MM.1S (cell line): ENCODE measurements at regions not wholly inside any gene's neighbourhood (a gene's known extent, or its start where the extent isn't known, plus 50 kb on each side); places are given as distances from the start of the nearest gene placed in this dataset.

Source experiments
- DNase-seq: peaks from one replicate; pipeline ENCODE4 v3.0.0-alpha.2; 2015
- H2AFZ ChIP-seq: fragments of 300-600 bp; sonication (generic); 2 replicates; pipeline ENCODE4 v1.6.0; 2016; ENCODE audit warnings: antibody characterized with exemption, low read length
- H3F3A ChIP-seq: fragments of 300-600 bp; sonication (generic); 2 replicates; pipeline ENCODE4 v1.6.1; 2016; ENCODE audit warnings: mild to moderate bottlenecking, antibody characterized with exemption, low read length, moderate library complexity, mixed read lengths; ENCODE audit not compliant: insufficient read depth
- H3K27ac ChIP-seq: fragments of 300-600 bp; sonication (generic); 2 replicates; pipeline ENCODE4 v1.5.1; 2016; ENCODE audit warnings: mild to moderate bottlenecking, low read length
- H3K27me3 ChIP-seq: fragments of 300-600 bp; sonication (generic); replicated peaks from 2 replicates; pipeline ENCODE4 v1.6.0; 2016; ENCODE audit warnings: low read length; ENCODE audit not compliant: insufficient read depth
- H3K36me3 ChIP-seq: fragments of 300-600 bp; sonication (generic); replicated peaks from 2 replicates; pipeline ENCODE4 v1.6.1; 2016; ENCODE audit warnings: mild to moderate bottlenecking, low read length, mixed read lengths; ENCODE audit not compliant: insufficient read depth
- H3K4me1 ChIP-seq: fragments of 300-600 bp; sonication (generic); 2 replicates; pipeline ENCODE4 v1.6.1; 2016; ENCODE audit warnings: low read length, mixed read lengths
- H3K4me2 ChIP-seq: fragments of 300-600 bp; sonication (generic); 2 replicates; pipeline ENCODE4 v1.6.0; 2016; ENCODE audit warnings: low read depth, low read length
- H3K4me3 ChIP-seq: fragments of 300-600 bp; sonication (generic); 2 replicates; pipeline ENCODE4 v1.5.1; 2016; ENCODE audit warnings: low read length, mixed read lengths
- H3K79me2 ChIP-seq: fragments of 300-600 bp; sonication (generic); 2 replicates; pipeline ENCODE4 v1.6.1; 2016; ENCODE audit warnings: mixed run types, low read length, mixed read lengths
- H3K9ac ChIP-seq: fragments of 300-600 bp; sonication (generic); 2 replicates; pipeline ENCODE4 v1.6.1; 2016; ENCODE audit warnings: low read length, mixed read lengths
- H3K9me2 ChIP-seq: fragments of 300-600 bp; sonication (generic); replicated peaks from 2 replicates; pipeline ENCODE4 v1.6.1; 2016; ENCODE audit warnings: mild to moderate bottlenecking, low read length, mixed read lengths; ENCODE audit not compliant: insufficient read depth
- H3K9me3 ChIP-seq: fragments of 300-600 bp; sonication (generic); replicated peaks from 2 replicates; pipeline ENCODE4 v1.6.1; 2016; ENCODE audit warnings: mild to moderate bottlenecking, low read length, mixed read lengths; ENCODE audit not compliant: insufficient read depth
- H4K20me1 ChIP-seq: fragments of 300-600 bp; sonication (generic); 2 replicates; pipeline ENCODE4 v1.6.1; 2016; ENCODE audit warnings: mild to moderate bottlenecking, low read length, moderate library complexity, mixed read lengths; ENCODE audit not compliant: insufficient read depth
- EZH2 ChIP-seq: fragments of 300-600 bp; sonication (generic); optimal IDR thresholded peaks from 2 replicates; pipeline ENCODE3; 2017; ENCODE audit warnings: low read depth, mild to moderate bottlenecking, antibody characterized with exemption, low read length, mixed read lengths
- EZH2phosphoT487 ChIP-seq: fragments of 300-600 bp; sonication (generic); IDR thresholded peaks from 2 replicates; pipeline ENCODE4 v1.6.1; 2018; ENCODE audit warnings: antibody characterized with exemption, low read length
- TF ChIP-seq, protein P1 (sequence below): fragments of 300-600 bp; sonication (generic); IDR thresholded peaks from 2 replicates; pipeline ENCODE4 v1.5.1; 2016; ENCODE audit warnings: antibody characterized with exemption, low read length, mixed read lengths

DNA sequence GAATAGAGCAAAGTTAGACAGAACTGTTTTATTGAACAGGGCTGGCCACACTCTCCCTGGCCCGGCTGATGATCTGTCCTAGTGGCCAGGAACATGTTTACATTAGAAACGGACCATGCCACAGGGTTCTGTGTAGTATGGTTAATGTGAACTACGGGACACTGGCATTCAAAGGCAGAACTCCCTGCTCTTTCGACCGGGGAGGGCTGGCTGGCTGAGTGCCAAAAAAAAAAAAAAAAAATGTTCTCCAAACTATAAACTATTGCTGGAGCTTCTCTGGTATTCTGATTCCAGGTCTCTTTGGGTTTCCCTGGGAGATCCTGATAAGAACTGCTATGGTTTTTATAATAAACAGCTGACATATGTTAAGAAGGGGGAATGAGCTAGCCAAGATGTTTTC, 1262.6 kb upstream of the SORCS1 start:
- Histone ChIP-seq H3K9me3 (no peaks in the 10 kb centered on the region), H3K9ac (no peak overlapping the region), H3F3A (no peaks in the 10 kb centered on the region), H3K27ac (no peak overlapping the region), H3K9me2 (no peaks in the 10 kb centered on the region), H3K79me2 (no peaks in the 10 kb centered on the region), H3K4me2 (no peak overlapping the region), H3K4me3 (no peak overlapping the region), H2AFZ (no peak overlapping the region), H3K36me3 (no peaks in the 10 kb centered on the region), H4K20me1 (no peaks in the 10 kb centered on the region), H3K27me3 (no peaks in the 10 kb centered on the region), H3K4me1 (no peaks in the 10 kb centered on the region)
- DNase-seq: no peak
- TF ChIP-seq EZH2: no peak
- TF ChIP-seq EZH2phosphoT487: no peak
- TF ChIP-seq, protein P1, sequence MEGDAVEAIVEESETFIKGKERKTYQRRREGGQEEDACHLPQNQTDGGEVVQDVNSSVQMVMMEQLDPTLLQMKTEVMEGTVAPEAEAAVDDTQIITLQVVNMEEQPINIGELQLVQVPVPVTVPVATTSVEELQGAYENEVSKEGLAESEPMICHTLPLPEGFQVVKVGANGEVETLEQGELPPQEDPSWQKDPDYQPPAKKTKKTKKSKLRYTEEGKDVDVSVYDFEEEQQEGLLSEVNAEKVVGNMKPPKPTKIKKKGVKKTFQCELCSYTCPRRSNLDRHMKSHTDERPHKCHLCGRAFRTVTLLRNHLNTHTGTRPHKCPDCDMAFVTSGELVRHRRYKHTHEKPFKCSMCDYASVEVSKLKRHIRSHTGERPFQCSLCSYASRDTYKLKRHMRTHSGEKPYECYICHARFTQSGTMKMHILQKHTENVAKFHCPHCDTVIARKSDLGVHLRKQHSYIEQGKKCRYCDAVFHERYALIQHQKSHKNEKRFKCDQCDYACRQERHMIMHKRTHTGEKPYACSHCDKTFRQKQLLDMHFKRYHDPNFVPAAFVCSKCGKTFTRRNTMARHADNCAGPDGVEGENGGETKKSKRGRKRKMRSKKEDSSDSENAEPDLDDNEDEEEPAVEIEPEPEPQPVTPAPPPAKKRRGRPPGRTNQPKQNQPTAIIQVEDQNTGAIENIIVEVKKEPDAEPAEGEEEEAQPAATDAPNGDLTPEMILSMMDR: no peak

DNA sequence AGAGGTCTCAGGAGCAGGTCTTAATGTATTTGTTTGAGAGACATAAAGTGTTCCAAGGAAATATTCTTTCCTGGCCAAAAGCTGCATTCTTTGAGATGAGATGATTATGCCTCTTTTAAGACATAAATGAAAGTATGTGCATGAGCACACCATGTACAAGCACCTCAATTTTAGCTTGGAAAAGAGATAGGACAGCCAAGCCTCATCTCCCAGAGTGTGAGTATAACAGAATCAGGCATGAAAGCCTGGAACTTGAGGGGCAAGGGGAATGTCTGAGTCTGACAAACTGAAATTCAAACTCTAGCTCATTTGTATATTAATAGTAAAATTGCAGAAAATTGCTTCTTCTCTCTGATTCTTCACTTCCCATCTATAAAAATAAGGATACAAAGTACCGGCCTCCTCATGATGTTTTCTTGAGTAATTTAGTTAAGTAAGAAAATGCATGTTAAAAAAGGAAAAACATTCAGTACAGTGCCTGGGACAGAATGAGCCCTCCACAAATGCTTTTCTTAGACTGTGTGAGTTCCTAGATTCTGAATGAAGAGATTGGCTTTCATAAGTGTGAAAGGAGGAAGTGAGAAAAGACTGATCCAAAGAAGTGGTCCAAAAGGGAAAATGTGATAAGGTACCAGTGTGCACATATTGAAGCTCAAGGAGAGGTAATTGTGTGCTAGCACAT, 1260.9 kb upstream of the SORCS1 start:
- H4K20me1 ChIP-seq: no peaks in the 10 kb centered on the region
- H3K4me3 ChIP-seq: no peak overlapping the region
- no peaks in the 10 kb centered on the region for H3K9me2 ChIP-seq
- H3K4me1 ChIP-seq: no peaks in the 10 kb centered on the region
- no peak overlapping the region for H3K27ac ChIP-seq
- H2AFZ ChIP-seq: no peak overlapping the region
- H3F3A ChIP-seq: no peaks in the 10 kb centered on the region
- H3K27me3 ChIP-seq: no peaks in the 10 kb centered on the region
- H3K79me2 ChIP-seq: no peaks in the 10 kb centered on the region
- TF ChIP-seq, protein P1: no peak
- TF ChIP-seq EZH2phosphoT487: no peak
- H3K9me3 ChIP-seq: no peaks in the 10 kb centered on the region
- no peaks in the 10 kb centered on the region for H3K36me3 ChIP-seq
- no peak for DNase-seq
- no peak overlapping the region for H3K4me2 ChIP-seq
- no peak overlapping the region for H3K9ac ChIP-seq

DNA sequence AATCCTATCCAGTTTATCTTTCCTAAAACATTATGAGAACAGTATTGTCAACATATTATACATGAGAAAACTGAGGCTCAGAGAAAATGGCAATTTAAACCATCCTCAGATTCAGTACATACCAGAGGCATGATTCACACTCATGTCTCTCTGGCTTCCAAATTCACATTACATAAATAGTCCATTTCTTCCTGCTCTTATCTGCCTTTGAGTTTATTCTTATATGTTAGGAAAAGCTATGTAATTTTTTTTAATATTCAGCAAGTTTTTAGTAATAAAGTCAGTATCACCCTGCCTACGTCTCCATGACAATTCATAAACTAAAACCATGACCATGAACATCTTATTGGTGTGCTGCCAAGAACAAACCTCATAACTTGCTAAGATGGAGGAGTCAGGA, 1260.2 kb upstream of the SORCS1 start:
- H3K27me3 ChIP-seq: no peaks in the 10 kb centered on the region
- TF ChIP-seq EZH2 (no peak), EZH2phosphoT487 (no peak)
- no peaks in the 10 kb centered on the region for H3K4me1 ChIP-seq
- no peak overlapping the region for H3K27ac ChIP-seq
- no peaks in the 10 kb centered on the region for H3K36me3 ChIP-seq
- no peaks in the 10 kb centered on the region for H3K79me2 ChIP-seq
- no peak overlapping the region for H2AFZ ChIP-seq
- no peak overlapping the region for H3K4me2 ChIP-seq
- no peak overlapping the region for H3K9ac ChIP-seq
- H3F3A ChIP-seq: no peaks in the 10 kb centered on the region
- no peak for DNase-seq
- no peaks in the 10 kb centered on the region for H4K20me1 ChIP-seq
- H3K9me2 ChIP-seq: no peaks in the 10 kb centered on the region
- no peaks in the 10 kb centered on the region for H3K9me3 ChIP-seq
- no peak overlapping the region for H3K4me3 ChIP-seq

DNA sequence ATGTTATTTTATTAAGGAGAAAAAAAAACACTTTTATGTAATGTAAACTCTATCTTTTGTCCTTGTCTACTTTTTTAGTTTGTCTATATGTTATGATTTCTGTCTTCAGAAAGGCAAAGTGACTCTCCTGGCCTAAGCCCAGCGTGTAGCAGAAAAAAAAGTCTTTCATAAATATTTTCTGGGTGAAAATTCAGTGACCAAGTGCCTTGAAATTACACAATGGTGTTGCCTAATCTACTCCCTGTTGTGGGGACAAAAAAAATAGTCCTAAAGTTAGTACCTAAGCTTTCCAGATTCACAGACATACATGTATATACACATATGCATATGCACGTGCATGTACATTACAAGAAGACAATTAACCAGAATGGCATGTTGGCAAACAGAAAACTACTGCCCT, 1257.8 kb upstream of the SORCS1 start:
- no peak overlapping the region for H3K9ac ChIP-seq
- TF ChIP-seq EZH2 (no peak), EZH2phosphoT487 (no peak)
- TF ChIP-seq, protein P1: no peak
- H3K27me3 ChIP-seq: no peaks in the 10 kb centered on the region
- H3K4me2 ChIP-seq: no peak overlapping the region
- no peak overlapping the region for H3K4me3 ChIP-seq
- no peaks in the 10 kb centered on the region for H3F3A ChIP-seq
- H3K36me3 ChIP-seq: no peaks in the 10 kb centered on the region
- H3K27ac ChIP-seq: no peak overlapping the region
- H3K4me1 ChIP-seq: no peaks in the 10 kb centered on the region
- H3K9me3 ChIP-seq: no peaks in the 10 kb centered on the region
- no peak overlapping the region for H2AFZ ChIP-seq
- H3K9me2 ChIP-seq: no peaks in the 10 kb centered on the region
- no peaks in the 10 kb centered on the region for H4K20me1 ChIP-seq
- no peak for DNase-seq
- H3K79me2 ChIP-seq: no peaks in the 10 kb centered on the region
